GM12891 (cell line): ENCODE measurements at regions not wholly inside any gene's neighbourhood (a gene's known extent, or its start where the extent isn't known, plus 50 kb on each side); places are given as distances from the start of the nearest gene placed in this dataset.

ENCODE experiments used
- DNase-seq: peaks from one replicate; pipeline ENCODE4 v3.0.0; 2011; ENCODE audit warnings: low spot score; ENCODE audit not compliant: insufficient read length
- FAIRE-seq: peaks from 2 replicates; lab custom pipeline; 2011; peaks lifted over from hg19 to GRCh38; lab: Jason Lieb, UNC
- PAX5 ChIP-seq: IDR thresholded peaks from 2 replicates; pipeline ENCODE4 v1.6.1; 2011; ENCODE audit warnings: low read length, moderate library complexity, mild to moderate bottlenecking; ENCODE audit not compliant: insufficient read depth, severe bottlenecking
- POLR2A ChIP-seq: IDR thresholded peaks from 2 replicates; pipeline ENCODE4 v1.6.1; 2011; ENCODE audit warnings: low read depth, low read length, control low read depth
- POLR2AphosphoS5 ChIP-seq: IDR thresholded peaks from 2 replicates; pipeline ENCODE4 v1.6.1; 2011; ENCODE audit warnings: low read depth, low read length, control low read depth
- POU2F2 ChIP-seq: IDR thresholded peaks from 2 replicates; pipeline ENCODE4 v1.6.1; 2011; ENCODE audit warnings: low read depth, mild to moderate bottlenecking, control low read depth, low read length, moderate library complexity
- SPI1 ChIP-seq: IDR thresholded peaks from 2 replicates; pipeline ENCODE4 v1.6.1; 2011; ENCODE audit warnings: low read depth, low read length, control low read depth
- TAF1 ChIP-seq: IDR thresholded peaks from 2 replicates; pipeline ENCODE4 v1.6.1; 2011; ENCODE audit warnings: low read depth, low read length, control low read depth

DNA sequence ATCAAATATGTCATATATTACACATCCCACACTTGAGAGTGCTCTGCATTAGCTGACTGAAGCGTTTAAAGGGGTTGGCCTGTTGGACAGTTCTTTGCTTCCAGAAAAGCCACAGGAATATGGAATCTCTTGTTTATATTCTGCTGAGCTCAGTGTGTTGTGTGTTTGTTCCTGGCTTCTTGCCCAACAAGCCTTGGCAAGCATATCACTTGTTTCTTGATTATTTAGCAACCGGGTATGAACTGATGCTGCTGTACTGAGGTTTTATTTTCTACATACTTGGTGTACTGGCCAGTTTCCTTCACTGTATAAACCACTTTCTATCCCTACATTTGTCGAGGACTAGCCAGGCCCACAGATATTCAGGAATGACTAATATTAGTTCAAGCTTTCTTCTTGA is 378.9 kb downstream of the KCTD16 start:
- FAIRE-seq (no peak), DNase-seq (no peak)
- TF ChIP-seq SPI1 (no peak), POLR2AphosphoS5 (no peak), TAF1 (no peak), POU2F2 (no peak), POLR2A (no peak), PAX5 (no peak)

DNA sequence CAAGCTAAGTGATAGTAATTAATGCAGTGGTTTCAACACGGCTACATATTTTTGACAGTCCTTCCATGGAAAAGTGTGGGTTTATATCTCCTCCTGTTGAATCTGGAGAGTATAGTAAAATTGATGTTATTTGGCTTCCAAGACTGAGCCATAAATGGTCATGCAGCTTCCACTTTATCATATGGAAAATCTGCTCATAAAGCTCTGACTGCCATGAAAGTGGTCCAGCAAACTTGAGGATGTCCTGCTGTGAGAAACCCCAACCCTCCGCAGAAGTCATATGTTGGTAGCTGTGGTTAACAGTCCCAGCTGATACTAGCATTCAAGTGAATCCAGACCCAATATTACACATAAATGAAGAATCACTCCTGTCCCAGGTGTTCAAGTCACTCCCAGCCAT is 378.3 kb downstream of the KCTD16 start:
- DNase-seq, result no peak
- FAIRE-seq, result no peak
- no peak for TF ChIP-seq SPI1

- DNase-seq (no peak), FAIRE-seq (no peak)
- TF ChIP-seq SPI1 (no peak), TAF1 (no peak), PAX5 (no peak), POLR2A (no peak), POU2F2 (no peak), POLR2AphosphoS5 (no peak)
These were observed 376.4 kb downstream of the KCTD16 start for GRCh38 chr5:144547098-144547499.

DNA sequence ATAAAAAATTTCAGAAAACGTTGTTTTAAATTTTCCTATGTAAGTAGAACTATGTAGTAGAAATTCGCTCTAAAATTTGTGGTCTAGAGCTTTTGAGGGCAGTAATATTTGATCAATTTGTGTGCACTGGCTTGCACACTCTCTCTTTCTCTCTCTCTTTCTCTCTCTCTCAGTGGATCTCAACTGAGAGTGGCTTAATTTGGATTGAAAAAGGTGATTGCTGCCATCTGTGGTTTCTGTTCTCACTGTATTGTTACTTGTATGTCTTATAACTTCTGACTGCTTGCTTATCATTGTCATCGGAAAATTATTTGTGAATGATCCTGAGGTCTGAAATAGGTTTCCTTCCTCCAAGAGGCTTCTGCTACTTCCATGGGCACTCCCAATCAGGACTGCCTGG is 368.2 kb downstream of the KCTD16 start:
- TF ChIP-seq TAF1, result no peak
- TF ChIP-seq POLR2AphosphoS5, result no peak
- TF ChIP-seq POU2F2, result no peak
- TF ChIP-seq POLR2A, result no peak
- no peak for TF ChIP-seq SPI1
- no peak for TF ChIP-seq PAX5
- no peak for FAIRE-seq
- DNase-seq, result no peak
